Mesenchymal stem cell (in vitro differentiated cells and primary cell): ENCODE measurements at regions not wholly inside any gene's neighbourhood (a gene's known extent, or its start where the extent isn't known, plus 50 kb on each side); places are given as distances from the start of the nearest gene placed in this dataset.
A peak's percentile ranks its signal among the peaks of the same experiment; 100 is the strongest.

ENCODE experiments used
- DNase-seq: peaks from one replicate; pipeline ENCODE4 v3.0.0-alpha.2; 2013
- H2AFZ ChIP-seq: one replicate; pipeline ENCODE4 v1.6.1; 2013; ENCODE audit warnings: low read depth, mild to moderate bottlenecking, control low read depth, inconsistent platforms, low read length, moderate library complexity
- H2AK5ac ChIP-seq: 2 replicates; pipeline ENCODE4 v1.6.1; 2013; ENCODE audit warnings: low read length, moderate library complexity, mild to moderate bottlenecking, inconsistent platforms; ENCODE audit not compliant: severe bottlenecking
- H2BK120ac ChIP-seq: one replicate; pipeline ENCODE4 v1.6.1; 2013; ENCODE audit warnings: low read depth, mild to moderate bottlenecking, inconsistent platforms, low read length, moderate library complexity
- H2BK12ac ChIP-seq, 2 experiments: one replicate each; pipeline ENCODE4 v1.6.1; 2013; ENCODE audit warnings: inconsistent platforms in 2 of 2, low read length in 2 of 2, mild to moderate bottlenecking in 2 of 2, moderate library complexity in 2 of 2, control low read depth in 1 of 2
- H2BK15ac ChIP-seq: one replicate; pipeline ENCODE4 v1.6.1; 2013; ENCODE audit warnings: mild to moderate bottlenecking, low read depth, inconsistent platforms; ENCODE audit not compliant: poor library complexity, severe bottlenecking
- H2BK5ac ChIP-seq: 2 replicates; pipeline ENCODE4 v1.6.1; 2013; ENCODE audit warnings: low read depth, mild to moderate bottlenecking, low read length, control low read depth, inconsistent platforms; ENCODE audit not compliant: poor library complexity, severe bottlenecking
- H3K14ac ChIP-seq, 2 experiments: one replicate each; pipeline ENCODE4 v1.6.1; 2013; ENCODE audit warnings: inconsistent platforms in 2 of 2, low read length in 2 of 2, control low read depth in 1 of 2, mild to moderate bottlenecking in 1 of 2, moderate library complexity in 1 of 2
- H3K18ac ChIP-seq, 2 experiments: one replicate each; pipeline ENCODE4 v1.6.1; 2013; ENCODE audit warnings: inconsistent platforms in 2 of 2, low read length in 2 of 2, control low read depth in 1 of 2, low read depth in 1 of 2, mild to moderate bottlenecking in 1 of 2
- H3K23ac ChIP-seq, 2 experiments: one replicate each; pipeline ENCODE4 v1.6.1; 2013; ENCODE audit warnings: inconsistent platforms in 2 of 2, low read length in 2 of 2, mild to moderate bottlenecking in 2 of 2, moderate library complexity in 2 of 2, control low read depth in 1 of 2
- H3K27ac ChIP-seq: 2 replicates; pipeline ENCODE4 v1.5.1; 2013; ENCODE audit warnings: mild to moderate bottlenecking, moderate library complexity, low read length, control low read depth, inconsistent platforms; ENCODE audit not compliant: poor library complexity, severe bottlenecking
- H3K27me3 ChIP-seq, 2 experiments: 2 replicates each; pipeline versions ENCODE4 v1.6.1 to v1.7.0; 2013; ENCODE audit warnings: low read length in 2 of 2, mild to moderate bottlenecking in 2 of 2, moderate library complexity in 2 of 2, control low read depth in 1 of 2, inconsistent platforms in 1 of 2; ENCODE audit not compliant: control insufficient read depth in 1 of 2, insufficient read depth in 1 of 2
- H3K36me3 ChIP-seq, 2 experiments: 2 replicates each; pipeline versions ENCODE4 v1.6.1 to v1.7.0; 2013; ENCODE audit warnings: low read length in 2 of 2, control low read depth in 1 of 2, inconsistent platforms in 1 of 2, low read depth in 1 of 2, mild to moderate bottlenecking in 1 of 2; ENCODE audit not compliant: insufficient read depth in 2 of 2, control insufficient read depth in 1 of 2
- H3K4ac ChIP-seq, 2 experiments: one replicate each; pipeline ENCODE4 v1.6.1; 2013; ENCODE audit warnings: inconsistent platforms in 2 of 2, low read length in 2 of 2, mild to moderate bottlenecking in 2 of 2, moderate library complexity in 2 of 2, control low read depth in 1 of 2, low read depth in 1 of 2
- H3K4me1 ChIP-seq: 2 replicates; pipeline ENCODE4 v1.6.1; 2013; ENCODE audit warnings: low read depth, low read length, control low read depth; ENCODE audit not compliant: control insufficient read depth, insufficient read depth
- H3K4me2 ChIP-seq: 2 replicates; pipeline ENCODE4 v1.6.1; 2013; ENCODE audit warnings: low read length, mild to moderate bottlenecking, inconsistent platforms; ENCODE audit not compliant: poor library complexity, severe bottlenecking
- H3K4me3 ChIP-seq, 2 experiments: 2 replicates each; pipeline versions ENCODE4 v1.5.1 to v1.7.0; 2013; ENCODE audit warnings: low read length in 2 of 2, mild to moderate bottlenecking in 2 of 2, control low read depth in 1 of 2, low read depth in 1 of 2; ENCODE audit not compliant: insufficient read depth in 1 of 2
- H3K79me1 ChIP-seq: replicated peaks from 2 replicates; pipeline ENCODE4 v1.6.1; 2013; ENCODE audit warnings: mild to moderate bottlenecking, control low read depth, low read length, inconsistent platforms; ENCODE audit not compliant: poor library complexity, severe bottlenecking
- H3K9ac ChIP-seq: 2 replicates; pipeline ENCODE4 v1.7.0; 2013; ENCODE audit warnings: mild to moderate bottlenecking, low read length, moderate library complexity
- H3K9me3 ChIP-seq: 2 replicates; pipeline ENCODE4 v1.7.0; 2013; ENCODE audit warnings: mild to moderate bottlenecking, low read length; ENCODE audit not compliant: control insufficient read depth
- H4K8ac ChIP-seq: one replicate; pipeline ENCODE4 v1.6.1; 2013; ENCODE audit warnings: inconsistent platforms, mild to moderate bottlenecking, low read length, moderate library complexity
- H4K91ac ChIP-seq: one replicate; pipeline ENCODE4 v1.6.1; 2013; ENCODE audit warnings: mild to moderate bottlenecking, low read length, inconsistent platforms
- WGBS: methylation state at CpG from one replicate; pipeline ENCODE4 v1.1.7; 2013; ENCODE audit warnings: mixed read lengths; 5-methylcytosine and 5-hydroxymethylcytosine counted together

GRCh38 chr7:124557101-124557500 is 208.5 kb downstream of the GPR37 start:
- Histone ChIP-seq H3K4ac (no peak overlapping the region), H3K4me2 (no peak overlapping the region), H3K18ac (no peak overlapping the region), H3K9me3 (no peaks in the 10 kb centered on the region), H3K14ac (no peak overlapping the region), H3K36me3 (no peaks in the 10 kb centered on the region), H3K4me1 (no peaks in the 10 kb centered on the region), H2BK120ac (no peak overlapping the region), H3K27ac (no peak overlapping the region), H2BK12ac (no peak overlapping the region), H2BK15ac (no peak overlapping the region), H4K91ac (no peak overlapping the region), H3K4me3 (no peak overlapping the region), H4K8ac (no peak overlapping the region), H3K9ac (no peak overlapping the region), H3K23ac (no peak overlapping the region), H3K27me3 (no peaks in the 10 kb centered on the region), H2AFZ (no peak overlapping the region), H3K79me1 (no peaks in the 10 kb centered on the region), H2BK5ac (no peak overlapping the region), H2AK5ac (no peak overlapping the region)
- DNase-seq: no peak
- 89% methylated on average over 4 of the region's 5 CpGs for WGBS

GRCh38 chr7:124553502-124553901 is 212.1 kb downstream of the GPR37 start:
- no peak overlapping the region for H2AFZ ChIP-seq
- H2BK12ac ChIP-seq: no peak overlapping the region
- H4K8ac ChIP-seq: no peak overlapping the region
- H2BK15ac ChIP-seq: no peak overlapping the region
- no peak overlapping the region for H3K27ac ChIP-seq
- no peak overlapping the region for H2BK120ac ChIP-seq
- no peaks in the 10 kb centered on the region for H3K9me3 ChIP-seq
- H3K4ac ChIP-seq: no peak overlapping the region
- H4K91ac ChIP-seq: no peak overlapping the region
- H3K18ac ChIP-seq: no peak overlapping the region
- no peak overlapping the region for H3K4me2 ChIP-seq
- DNase-seq: no peak
- H3K4me3 ChIP-seq: no peak overlapping the region
- H3K27me3 ChIP-seq: no peaks in the 10 kb centered on the region
- no peak overlapping the region for H3K14ac ChIP-seq
- no peak overlapping the region for H2BK5ac ChIP-seq
- H2AK5ac ChIP-seq: no peak overlapping the region
- H3K9ac ChIP-seq: no peak overlapping the region
- H3K79me1 ChIP-seq: no peaks in the 10 kb centered on the region
- no peak overlapping the region for H3K23ac ChIP-seq
- WGBS: 90% methylated on average over 4 of the region's 4 CpGs
- no peaks in the 10 kb centered on the region for H3K4me1 ChIP-seq
- H3K36me3 ChIP-seq: no peaks in the 10 kb centered on the region

- Histone ChIP-seq H3K9ac (no peak overlapping the region), H3K18ac (no peak overlapping the region), H3K27me3 (no peaks in the 10 kb centered on the region), H3K23ac (no peak overlapping the region), H3K79me1 (no peaks in the 10 kb centered on the region), H2AFZ (no peak overlapping the region), H4K8ac (no peak overlapping the region), H3K14ac (no peak overlapping the region), H3K36me3 (no peaks in the 10 kb centered on the region), H2BK12ac (no peak overlapping the region), H3K4me3 (no peak overlapping the region), H2BK15ac (no peak overlapping the region), H3K9me3 (no peaks in the 10 kb centered on the region), H4K91ac (no peak overlapping the region), H2AK5ac (no peak overlapping the region), H3K4me2 (no peak overlapping the region), H3K27ac (no peak overlapping the region), H2BK120ac (no peak overlapping the region), H3K4ac (no peak overlapping the region), H2BK5ac (no peak overlapping the region), H3K4me1 (no peaks in the 10 kb centered on the region)
- 79% methylated on average over 2 of the region's 2 CpGs for WGBS
- DNase-seq: no peak
These were observed 213.4 kb downstream of the GPR37 start for GRCh38 chr7:124552217-124552616.

- Histone ChIP-seq H2BK12ac (no peak overlapping the region), H3K4me2 (no peak overlapping the region), H3K14ac (no peak overlapping the region), H2BK120ac (no peak overlapping the region), H3K18ac (no peak overlapping the region), H2AFZ (no peak overlapping the region), H3K4ac (no peak overlapping the region), H3K9ac (no peak overlapping the region), H3K27me3 (no peaks in the 10 kb centered on the region), H3K9me3 (no peaks in the 10 kb centered on the region), H3K23ac (no peak overlapping the region), H4K8ac (no peak overlapping the region), H2BK5ac (no peak overlapping the region), H3K4me3 (no peak overlapping the region), H4K91ac (no peak overlapping the region), H2AK5ac (no peak overlapping the region), H3K4me1 (no peaks in the 10 kb centered on the region), H3K36me3 (no peaks in the 10 kb centered on the region), H3K27ac (no peak overlapping the region), H3K79me1 (no peaks in the 10 kb centered on the region), H2BK15ac (no peak overlapping the region)
- WGBS: 100% methylated on average over 1 of the region's 1 CpG
- peak; percentile 27 for DNase-seq
These were observed 215.6 kb downstream of the GPR37 start for GRCh38 chr7:124550036-124550435.
